ENCODE measurements at regions not wholly inside any gene's neighbourhood (a gene's known extent, or its start where the extent isn't known, plus 50 kb on each side); places are given as distances from the start of the nearest gene placed in this dataset.

- no peak for TF ChIP-seq CTCF (IDR thresholded peaks at IDR 0.05; ENCODE audit: insufficient read depth, low read depth, low read length)
- POLR2A ChIA-PET: no interaction called here
- H3K27me3 ChIP-seq (ENCODE audit: control insufficient read depth, insufficient read depth, low read length): no peaks in the 10 kb centered on the region
- H3K4me3 ChIP-seq (ENCODE audit: low read depth, low read length): no peak overlapping the region
- no peaks in the 10 kb centered on the region for H3K36me3 ChIP-seq (ENCODE audit: control insufficient read depth, insufficient read depth, low read length)
- DNase-seq (ENCODE audit: low read depth): no peak
- CTCF ChIA-PET: interaction anchor here (0.7 to 1.1 kb wide), 5 partner anchors 11 to 144 kb away, joined by 3 to 5 read pairs (median 4); no protein-coding TSS in a partner anchor
Observed at GRCh38 chr11:86749821-86750401, 50.4 kb upstream of the PRSS23 start.

- Histone ChIP-seq H3K4me3 (ENCODE audit: low read depth, low read length) (no peak overlapping the region), H3K27me3 (ENCODE audit: control insufficient read depth, insufficient read depth, low read length) (no peaks in the 10 kb centered on the region), H3K36me3 (ENCODE audit: control insufficient read depth, insufficient read depth, low read length) (no peaks in the 10 kb centered on the region)
- no peak for DNase-seq (ENCODE audit: low read depth)
- CTCF ChIA-PET: interaction anchor here (0.7 to 1.1 kb wide), 5 partner anchors 11 to 143 kb away, joined by 3 to 5 read pairs (median 4); no protein-coding TSS in a partner anchor
- no peak for TF ChIP-seq CTCF (IDR thresholded peaks at IDR 0.05; ENCODE audit: insufficient read depth, low read depth, low read length)
- POLR2A ChIA-PET: no interaction called here
Observed at GRCh38 chr11:86749376-86749775, 51.0 kb upstream of the PRSS23 start.

- ChIA-PET POLR2A (interaction anchor here (0.6 kb wide), 1 partner anchor 1087 kb away, joined by 4 read pairs; no protein-coding TSS in a partner anchor), CTCF (interaction anchor here (0.9 to 2.2 kb wide), 3 partner anchors 13 to 140 kb away, joined by 3 to 7 read pairs (median 6); no protein-coding TSS in a partner anchor)
- TF ChIP-seq CTCF (IDR thresholded peaks at IDR 0.05; ENCODE audit: insufficient read depth, low read depth, low read length): no peak
- H3K27me3 ChIP-seq (ENCODE audit: control insufficient read depth, insufficient read depth, low read length): no peaks in the 10 kb centered on the region
- H3K36me3 ChIP-seq (ENCODE audit: control insufficient read depth, insufficient read depth, low read length): no peaks in the 10 kb centered on the region
- H3K4me3 ChIP-seq (ENCODE audit: low read depth, low read length): no peak overlapping the region
- DNase-seq (ENCODE audit: low read depth): peak; percentile 89
Observed at GRCh38 chr11:86748296-86748695, 52.0 kb upstream of the PRSS23 start.

GRCh38 chr11:86747801-86748200 lies 52.5 kb upstream of the PRSS23 start:
- ChIA-PET CTCF (interaction anchor here (0.9 to 2.2 kb wide), 4 partner anchors 13 to 139 kb away, joined by 3 to 7 read pairs (median 4); no protein-coding TSS in a partner anchor), POLR2A (no interaction called here)
- no peaks in the 10 kb centered on the region for H3K27me3 ChIP-seq (ENCODE audit: control insufficient read depth, insufficient read depth, low read length)
- DNase-seq (ENCODE audit: low read depth): no peak
- H3K36me3 ChIP-seq (ENCODE audit: control insufficient read depth, insufficient read depth, low read length): no peaks in the 10 kb centered on the region
- no peak overlapping the region for H3K4me3 ChIP-seq (ENCODE audit: low read depth, low read length)
- TF ChIP-seq CTCF (IDR thresholded peaks at IDR 0.05; ENCODE audit: insufficient read depth, low read depth, low read length): no peak

GRCh38 chr11:86746514-86746913 lies 53.8 kb upstream of the PRSS23 start:
- ChIA-PET POLR2A (interaction anchor here (0.7 kb wide), 1 partner anchor 54 kb away, joined by 3 read pairs; the partner anchor contains the start of gene PRSS23), CTCF (interaction anchor here (0.8 to 2.2 kb wide), 3 partner anchors 31 to 231 kb away, joined by 3 to 7 read pairs (median 3); no protein-coding TSS in a partner anchor)
- no peak for DNase-seq (ENCODE audit: low read depth)

More at GRCh38 chr11:86746514-86746913, 53.8 kb upstream of the PRSS23 start:
- TF ChIP-seq CTCF (IDR thresholded peaks at IDR 0.05; ENCODE audit: insufficient read depth, low read depth, low read length): no peak
- no peaks in the 10 kb centered on the region for H3K27me3 ChIP-seq (ENCODE audit: control insufficient read depth, insufficient read depth, low read length)
- H3K4me3 ChIP-seq (ENCODE audit: low read depth, low read length): no peak overlapping the region
- H3K36me3 ChIP-seq (ENCODE audit: control insufficient read depth, insufficient read depth, low read length): no peaks in the 10 kb centered on the region
